HG02678 (cell line): ENCODE measurements at regions not wholly inside any gene's neighbourhood (a gene's known extent, or its start where the extent isn't known, plus 50 kb on each side); places are given as distances from the start of the nearest gene placed in this dataset.

Experiments
- ATAC-seq: cut with Tn5 transposase; IDR thresholded peaks from one replicate; pipeline ENCODE4 v1.9.1; 2021; ENCODE audit warnings: mild to moderate bottlenecking, moderate library complexity; ENCODE audit not compliant: unreplicated experiment

DNA sequence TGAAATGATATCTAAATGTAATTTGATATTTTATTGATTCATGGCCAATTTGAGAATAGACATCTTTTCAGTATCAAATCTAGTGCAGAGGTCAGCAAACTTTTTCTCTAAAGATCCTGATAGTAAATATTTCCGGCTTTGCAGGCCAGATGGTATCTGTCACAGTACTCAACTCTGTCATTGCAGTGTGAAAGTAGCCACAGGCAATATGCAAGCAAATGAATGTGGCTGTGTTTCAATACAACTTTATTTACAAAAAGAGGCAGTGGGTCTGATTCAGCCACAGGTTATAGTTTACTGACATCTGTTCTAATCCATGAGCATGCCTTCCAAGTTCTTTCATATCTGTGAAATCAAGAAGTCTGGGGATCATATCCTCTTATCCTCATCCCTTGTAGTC lies 221.2 kb downstream of the PRDM2 start:
- ATAC-seq = no peak

DNA sequence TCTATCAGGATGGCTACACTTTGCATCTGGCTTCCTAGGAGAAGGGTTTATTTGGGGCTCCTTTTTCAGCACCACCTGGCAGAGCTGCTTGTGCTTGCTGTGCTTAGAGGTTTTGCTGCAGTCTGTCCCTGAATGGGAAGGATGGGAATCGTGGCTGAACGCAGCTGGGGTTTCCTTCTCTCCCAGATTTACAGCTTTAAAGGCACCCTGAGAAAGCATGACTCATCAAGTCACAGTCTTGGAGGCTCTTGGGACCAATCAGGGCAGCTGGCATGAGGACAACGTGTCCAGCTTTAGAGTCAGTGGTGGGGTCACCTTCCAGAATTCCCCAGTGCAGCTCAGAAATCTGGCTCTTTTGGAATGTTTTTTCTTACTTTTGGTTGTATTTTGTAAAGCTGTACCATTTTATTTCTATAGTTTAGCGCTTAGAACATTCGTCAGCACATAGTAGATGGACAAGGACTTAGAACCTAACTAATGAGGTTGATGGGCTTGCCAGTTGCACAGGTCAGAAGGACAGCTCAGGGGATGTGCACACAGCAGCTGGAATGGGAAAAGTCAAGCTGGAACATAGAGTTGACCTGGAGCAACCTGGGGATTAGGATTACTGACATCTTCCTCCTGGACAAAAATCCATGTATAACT lies 222.6 kb downstream of the PRDM2 start:
- ATAC-seq = no peak

DNA sequence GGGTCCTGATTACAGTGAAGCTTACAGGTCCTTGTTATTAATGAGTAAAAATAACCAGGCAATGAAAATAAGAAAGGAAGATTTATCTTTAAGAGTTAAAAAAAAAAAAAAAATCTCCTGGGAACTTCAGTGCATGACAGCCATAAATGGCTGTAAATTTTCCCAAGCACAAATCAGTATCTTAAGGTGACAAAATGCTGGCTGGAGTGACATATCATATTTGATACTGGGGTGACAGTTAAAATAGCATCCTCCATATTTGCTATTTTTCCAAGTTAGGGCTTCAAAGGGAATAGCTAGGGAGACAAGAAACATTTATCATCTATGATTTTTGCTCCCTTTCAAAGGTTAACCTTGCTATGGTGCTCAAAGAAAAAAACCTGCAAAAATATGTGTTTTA lies 226.6 kb downstream of the PRDM2 start:
- ATAC-seq = no peak

DNA sequence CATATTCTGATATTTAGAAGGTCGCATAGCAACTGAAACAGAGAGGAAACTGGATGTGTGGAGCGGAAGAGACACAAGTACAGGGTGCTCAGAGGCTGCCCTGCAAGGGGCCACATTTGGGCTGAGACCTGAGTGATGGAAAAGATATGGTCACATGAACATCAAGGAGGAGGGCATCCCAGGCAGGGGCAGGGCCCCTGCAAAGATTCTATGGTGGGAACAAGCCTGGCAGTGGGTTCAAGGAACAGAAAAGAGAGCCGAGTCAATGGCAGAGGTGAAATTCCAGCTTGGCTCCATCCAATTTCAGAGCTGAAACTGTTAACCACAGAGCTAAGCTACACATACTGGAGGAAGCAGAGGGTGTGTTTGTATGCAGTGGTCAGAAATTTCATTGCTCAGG lies 227.7 kb downstream of the PRDM2 start:
- ATAC-seq = no peak

DNA sequence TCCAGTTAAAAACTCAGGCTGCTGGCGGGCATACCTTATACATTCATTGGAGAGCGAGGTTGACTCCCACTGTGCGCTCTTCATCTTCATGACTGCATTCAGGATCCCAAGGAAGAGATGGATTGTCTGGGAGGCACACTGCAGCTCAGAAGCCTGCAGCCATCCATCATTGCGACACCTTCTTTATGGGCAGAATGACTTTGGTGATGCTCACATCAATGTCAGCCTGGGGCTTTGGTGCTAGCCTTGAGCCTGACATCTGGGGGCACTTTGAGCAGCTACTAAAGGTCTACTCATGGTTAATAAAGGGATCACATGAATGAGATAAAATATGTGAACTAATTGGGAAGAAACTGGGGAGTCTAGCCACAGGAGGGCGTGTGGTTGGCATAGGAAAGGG lies 229.3 kb downstream of the PRDM2 start:
- no peak for ATAC-seq

DNA sequence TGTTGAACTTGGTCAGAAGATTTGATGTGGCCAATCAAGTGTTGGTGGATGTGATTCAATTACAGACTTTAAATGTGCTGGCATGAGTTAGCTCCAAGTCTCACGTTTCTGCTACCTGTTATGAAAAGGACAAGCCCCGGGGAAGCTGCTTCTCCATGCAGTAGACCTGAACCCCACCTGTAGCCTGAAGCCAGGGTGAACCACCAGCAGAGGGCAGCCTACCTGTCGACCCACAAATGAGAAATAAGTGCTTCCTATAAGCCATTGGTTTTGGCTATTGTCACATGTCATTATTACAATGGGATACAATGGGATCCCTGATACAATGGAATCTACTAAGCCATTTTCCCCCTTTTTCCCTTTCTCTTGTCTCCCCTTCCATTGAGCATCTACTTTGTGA lies 230.2 kb downstream of the PRDM2 start:
- ATAC-seq = no peak

DNA sequence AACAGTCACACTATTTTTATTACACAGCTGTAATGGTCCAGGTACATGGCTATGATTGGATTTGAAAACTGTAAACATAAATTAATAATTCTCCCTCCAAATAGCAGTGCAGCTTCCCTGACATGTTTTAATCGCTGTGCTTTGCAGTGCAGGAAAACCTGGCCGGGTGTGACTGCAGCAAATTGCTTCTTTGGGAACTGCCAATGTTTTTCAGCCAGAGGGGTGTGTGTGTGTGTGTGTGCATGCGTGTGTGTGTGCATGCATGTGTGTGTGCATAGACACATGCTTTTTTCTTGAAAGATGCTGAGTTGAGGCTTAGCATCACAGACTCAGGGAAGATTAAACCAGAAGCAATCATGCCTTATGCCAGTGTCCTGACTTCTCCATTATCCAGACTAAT lies 231.2 kb downstream of the PRDM2 start:
- no peak for ATAC-seq

DNA sequence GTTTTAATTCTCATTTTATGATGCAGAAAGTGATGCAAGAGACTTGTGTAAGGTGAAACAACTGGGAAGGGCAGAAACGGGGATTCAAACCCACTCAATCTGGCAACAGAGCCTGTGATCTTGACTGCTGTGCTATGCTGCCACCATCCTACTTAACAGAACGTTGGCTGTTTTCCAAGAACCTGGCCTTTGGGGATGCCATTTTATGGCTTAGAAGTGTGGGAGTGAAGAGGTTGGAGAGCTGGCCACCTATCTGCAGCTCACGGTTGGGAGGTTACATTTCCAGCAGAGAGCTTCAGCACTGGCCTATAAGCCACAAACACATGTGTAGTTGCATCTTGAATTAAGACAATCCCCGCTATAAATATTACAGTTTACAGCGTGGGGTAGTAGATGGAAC lies 235.3 kb downstream of the PRDM2 start:
- no peak for ATAC-seq

DNA sequence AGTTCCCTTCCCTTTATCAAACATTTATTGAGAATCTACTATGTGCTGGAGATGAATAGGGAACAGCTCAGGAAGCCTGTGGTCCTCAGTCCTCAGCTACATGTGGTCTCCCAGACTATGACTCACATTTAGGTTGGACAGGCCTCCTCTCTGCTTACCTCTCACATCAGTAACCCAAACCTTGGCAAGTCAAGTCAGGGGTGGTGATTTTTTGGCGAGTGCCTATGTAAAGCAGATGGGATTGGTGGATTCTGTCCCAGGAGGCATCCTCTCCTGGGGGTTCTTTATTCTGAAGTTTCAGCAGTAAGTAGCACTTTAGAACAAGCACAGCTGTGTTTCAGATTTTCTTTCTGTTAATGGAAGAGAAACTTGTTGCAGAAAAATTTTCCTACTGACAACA lies 241.3 kb downstream of the PRDM2 start:
- no peak for ATAC-seq

DNA sequence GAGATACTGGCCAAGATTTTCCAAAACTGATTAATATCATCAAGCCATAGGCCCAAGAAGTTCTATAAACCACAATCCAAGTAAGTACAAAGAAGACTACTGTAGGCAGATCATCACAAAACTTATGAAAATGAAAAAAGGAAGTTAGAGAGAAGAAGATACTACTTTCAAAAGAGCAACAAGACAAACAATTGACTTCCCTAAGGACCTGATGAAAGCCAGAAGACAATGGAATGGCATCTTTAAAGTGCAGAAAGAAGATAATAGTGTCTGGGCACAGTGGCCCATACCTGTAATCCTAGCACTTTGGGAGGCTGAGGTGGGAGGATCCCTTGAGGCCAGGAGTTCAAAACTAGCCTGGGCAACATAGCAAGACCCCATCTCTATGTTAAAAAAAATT lies 243.1 kb downstream of the PRDM2 start:
- ATAC-seq = no peak

DNA sequence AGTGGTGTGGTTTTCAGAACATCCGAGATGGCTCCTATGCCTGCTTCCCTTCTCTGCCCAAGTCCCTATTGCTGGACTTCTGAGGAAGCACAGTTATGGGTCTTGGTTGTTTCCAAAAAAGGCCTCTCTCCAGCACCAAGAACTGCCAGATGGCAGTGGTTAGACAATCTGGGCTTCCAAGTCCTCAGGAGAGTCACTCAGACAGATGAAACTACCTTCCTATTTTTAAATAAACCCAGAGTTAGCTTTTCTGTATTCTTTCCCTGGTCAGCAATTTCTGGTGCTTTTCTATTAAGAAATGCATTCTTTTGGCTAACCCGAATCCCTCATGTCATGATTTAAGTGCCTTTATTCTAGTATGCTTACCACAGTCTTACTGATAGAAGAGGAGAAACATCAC lies 245.9 kb downstream of the PRDM2 start:
- ATAC-seq = no peak

DNA sequence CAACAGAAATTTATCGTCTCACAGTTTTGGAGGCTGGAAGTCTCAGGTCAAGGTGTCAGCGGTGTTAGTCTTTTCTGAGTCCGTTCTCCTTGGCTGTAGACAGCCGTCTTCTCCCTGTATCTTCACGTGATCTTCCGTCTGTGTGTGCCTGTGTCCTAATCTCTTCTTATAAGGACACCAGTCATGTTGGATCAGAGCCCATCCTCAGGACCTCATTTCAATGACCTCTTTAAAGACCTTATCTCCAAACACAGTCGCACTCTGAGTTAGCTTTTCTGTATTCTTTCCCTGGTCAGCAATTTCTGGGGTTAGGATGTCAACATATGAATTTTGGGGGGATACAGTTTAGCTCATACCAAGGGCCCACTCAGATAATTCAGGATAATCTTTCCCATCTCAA lies 247.7 kb downstream of the PRDM2 start:
- ATAC-seq = no peak

DNA sequence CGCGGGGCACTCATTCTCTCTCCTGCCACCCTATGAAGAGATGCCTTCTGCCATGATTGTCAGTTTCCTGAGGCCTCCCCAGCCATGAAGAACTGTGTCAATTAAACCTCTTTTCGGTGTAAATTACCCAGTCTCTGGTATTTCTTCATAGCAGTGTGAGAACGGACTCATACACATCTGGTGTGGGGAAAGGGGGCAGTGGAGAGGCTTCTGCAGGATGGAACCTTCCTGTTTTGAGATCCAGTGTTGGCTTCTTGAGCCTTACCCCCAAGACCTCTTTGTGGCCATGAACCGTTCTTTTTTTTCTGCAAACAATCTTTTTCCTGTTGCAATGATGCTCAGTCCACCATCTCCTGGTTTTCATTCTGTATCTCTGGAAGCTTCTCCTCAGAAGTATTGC lies 248.4 kb downstream of the PRDM2 start:
- ATAC-seq = no peak

DNA sequence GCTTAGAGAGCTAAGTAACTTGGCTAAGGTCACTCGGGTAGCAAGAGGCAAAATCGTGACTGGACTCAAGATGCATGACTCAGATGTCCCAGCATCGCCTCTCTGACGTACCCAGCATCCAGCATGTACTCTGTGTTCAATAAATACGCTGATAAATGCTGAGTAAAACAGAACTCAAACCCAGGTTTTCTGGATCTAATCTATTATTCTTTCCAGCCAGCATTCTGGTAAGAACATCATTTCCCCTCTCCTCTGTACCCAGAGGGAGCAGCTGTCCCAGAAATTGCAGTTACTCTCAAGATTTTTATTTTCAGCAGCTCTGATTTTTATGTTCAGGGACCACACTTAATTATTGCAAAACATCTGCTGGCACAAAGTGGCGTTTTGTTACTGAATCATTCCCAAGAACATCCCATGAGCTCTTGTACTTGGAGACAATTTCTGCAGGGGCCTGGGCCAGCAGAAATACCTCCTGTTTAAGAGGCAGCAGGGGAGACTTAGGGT lies 249.0 kb downstream of the PRDM2 start:
- no peak for ATAC-seq

DNA sequence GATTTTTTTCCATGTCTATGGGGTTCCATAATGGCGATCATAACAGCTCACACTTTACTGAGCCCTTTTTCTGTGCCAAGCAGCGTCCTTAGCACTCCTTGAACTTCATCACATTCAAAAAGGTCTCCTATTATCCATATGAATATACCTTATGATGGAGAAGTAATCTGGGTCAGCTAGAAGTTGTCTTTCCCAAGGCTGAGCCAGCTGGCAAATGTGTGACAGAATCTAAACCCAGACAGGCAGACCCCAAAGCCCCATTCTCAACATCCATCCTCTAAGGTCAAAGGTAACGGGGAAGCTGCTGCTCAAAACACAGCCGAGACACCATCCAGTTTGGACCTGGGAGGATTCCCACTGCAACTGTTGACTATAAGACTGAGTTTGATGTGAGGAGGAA lies 249.6 kb downstream of the PRDM2 start:
- no peak for ATAC-seq

DNA sequence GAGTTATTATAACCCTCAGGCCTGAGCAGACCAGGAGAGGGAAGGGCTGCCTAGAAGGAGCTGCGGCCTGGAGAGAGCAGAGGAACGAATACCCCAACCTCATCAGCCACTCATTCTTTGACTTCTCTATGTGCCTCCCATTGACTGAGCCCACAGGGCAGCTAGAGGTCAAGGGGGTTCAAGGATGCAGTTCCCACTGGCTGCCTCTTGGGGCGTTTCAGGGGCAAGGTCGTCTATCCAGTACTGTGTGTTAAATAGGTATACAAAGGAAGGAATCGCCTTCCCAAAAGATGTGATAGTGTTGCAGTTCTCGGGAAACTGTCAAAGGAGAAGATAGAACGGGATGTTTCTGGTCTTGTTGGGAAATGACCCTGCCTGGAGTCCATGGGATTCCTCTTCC lies 250.6 kb downstream of the PRDM2 start:
- ATAC-seq = no peak

DNA sequence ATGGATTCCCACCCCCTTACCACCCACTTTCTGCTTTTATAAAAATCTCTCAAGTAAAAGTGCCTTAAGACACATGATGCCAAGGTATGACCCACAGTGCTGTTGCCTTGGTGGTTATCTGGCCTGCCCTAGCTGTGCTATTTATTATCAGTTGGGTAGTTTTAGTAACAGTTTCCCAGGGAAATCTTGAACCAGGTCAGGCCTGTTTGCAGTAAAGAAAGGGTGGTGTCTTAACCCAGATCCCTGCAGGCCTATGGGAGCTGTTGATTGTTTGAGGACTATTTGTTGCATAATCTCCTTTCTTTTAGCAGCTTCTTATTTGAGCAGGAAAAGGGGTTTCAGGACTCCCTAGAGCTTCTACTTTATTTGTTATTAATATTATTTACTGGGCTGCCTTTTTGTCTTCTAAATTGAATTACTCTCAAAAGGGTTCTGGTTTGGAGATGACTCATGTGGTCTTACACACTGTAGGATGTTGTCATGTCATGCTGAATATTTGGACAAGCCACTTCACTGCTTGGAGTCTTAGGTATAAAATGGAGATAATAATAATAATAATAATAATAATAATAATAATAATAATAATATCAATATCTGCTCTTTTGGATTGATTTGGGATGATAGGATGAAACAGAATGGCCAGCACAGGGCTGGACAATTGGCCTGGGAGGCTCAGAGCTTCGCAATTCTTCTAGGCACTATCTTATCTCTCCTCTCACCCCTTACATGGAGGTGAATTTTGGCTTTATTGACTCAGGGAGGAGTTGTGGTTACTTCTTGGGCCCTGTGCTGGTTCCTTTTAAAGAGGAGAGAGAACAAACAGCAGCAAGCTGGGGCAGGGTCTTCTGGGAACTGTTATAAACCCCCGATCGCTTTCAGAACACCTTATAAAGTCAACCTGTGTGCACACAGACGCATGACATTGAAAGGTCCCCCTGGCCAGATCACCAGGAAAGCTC lies 252.1 kb downstream of the PRDM2 start:
- ATAC-seq = no peak

DNA sequence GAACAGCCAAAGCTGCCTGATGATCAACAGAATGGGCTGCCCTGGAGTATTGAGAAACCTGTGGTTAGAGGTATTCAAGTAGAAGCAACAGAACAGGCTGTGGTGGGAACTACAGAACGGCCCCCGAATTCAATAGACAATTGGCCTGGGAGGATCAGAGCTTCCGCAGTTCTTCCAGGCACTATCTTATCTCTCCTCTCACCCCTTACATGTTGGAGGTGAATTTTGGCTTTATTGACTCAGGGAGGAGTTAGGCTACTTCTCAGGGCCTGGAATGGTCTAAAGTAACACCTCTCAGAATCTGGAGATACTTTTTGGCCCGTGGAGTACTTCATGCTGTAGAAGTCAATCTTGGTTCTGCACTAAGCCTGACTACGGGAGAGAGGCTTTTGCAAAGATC lies 253.0 kb downstream of the PRDM2 start:
- no peak for ATAC-seq

DNA sequence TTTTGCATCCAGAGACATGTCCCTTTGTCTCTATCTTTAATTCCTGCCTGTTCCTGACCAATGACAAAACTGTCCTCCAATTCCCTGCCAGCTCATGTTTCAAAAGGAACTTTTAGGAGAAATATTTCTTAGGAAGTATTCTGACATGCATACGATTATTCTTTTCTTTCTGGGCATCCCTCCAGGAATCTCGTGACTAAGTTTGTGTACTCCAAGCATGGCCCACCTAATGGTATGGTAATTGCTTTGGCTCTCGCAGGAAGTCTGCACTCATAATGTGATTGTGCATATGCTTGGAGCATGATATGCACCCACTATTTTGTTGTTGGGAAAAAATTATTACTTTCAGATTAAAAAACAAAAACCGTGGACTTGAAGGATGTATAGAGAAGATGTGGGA lies 256.4 kb downstream of the PRDM2 start:
- no peak for ATAC-seq

DNA sequence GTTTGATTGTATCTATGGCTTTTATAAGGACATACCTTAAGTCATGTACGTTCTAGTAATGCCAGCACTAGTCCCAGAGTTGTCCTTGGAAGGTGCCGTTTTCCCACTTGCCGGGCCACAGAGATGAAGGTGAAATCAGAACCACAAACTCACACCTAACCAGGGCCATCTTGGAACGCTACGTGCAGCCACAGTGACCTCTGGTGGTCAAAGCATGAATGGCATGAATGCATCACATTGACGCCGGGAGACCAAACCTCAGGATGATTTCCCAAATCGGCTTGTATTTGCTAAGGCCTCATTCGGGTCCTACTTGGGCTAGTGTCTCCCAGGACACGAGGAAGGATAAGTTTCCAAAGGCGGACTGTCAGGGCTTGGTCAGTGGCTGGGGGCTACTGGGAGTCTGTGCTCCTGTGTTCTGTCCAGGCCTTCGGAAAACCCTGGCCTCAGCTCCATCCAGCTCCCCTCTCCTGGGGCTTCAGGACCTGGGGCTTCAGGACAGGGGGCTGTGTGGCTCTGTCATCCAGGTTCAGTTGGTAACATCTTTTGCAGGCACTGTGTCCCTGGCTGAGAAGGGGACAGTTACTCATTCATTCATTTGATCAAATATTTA lies 260.5 kb downstream of the PRDM2 start:
- no peak for ATAC-seq

DNA sequence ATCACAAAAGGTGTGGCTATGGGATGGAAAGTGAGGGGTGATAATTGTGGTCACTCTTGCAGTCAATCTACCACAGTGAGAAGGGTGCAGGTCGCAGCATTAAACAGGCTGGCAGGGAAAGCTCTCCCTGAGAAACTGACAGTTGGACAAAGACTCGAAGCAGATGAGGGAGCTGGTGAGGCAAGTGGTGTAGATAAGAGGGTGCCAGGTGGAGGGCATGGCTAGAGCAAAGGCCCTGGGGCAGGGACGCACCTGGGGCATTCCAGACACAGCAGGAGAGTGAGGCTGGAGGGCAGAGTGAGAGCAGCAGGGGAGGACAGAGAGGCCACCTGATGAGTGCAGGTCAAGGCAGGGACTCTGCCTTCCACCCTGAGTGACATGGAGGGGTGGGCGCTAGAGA lies 264.8 kb downstream of the PRDM2 start:
- ATAC-seq = no peak
